ENCODE measurements at regions not wholly inside any gene's neighbourhood (a gene's known extent, or its start where the extent isn't known, plus 50 kb on each side); places are given as distances from the start of the nearest gene placed in this dataset.

DNA sequence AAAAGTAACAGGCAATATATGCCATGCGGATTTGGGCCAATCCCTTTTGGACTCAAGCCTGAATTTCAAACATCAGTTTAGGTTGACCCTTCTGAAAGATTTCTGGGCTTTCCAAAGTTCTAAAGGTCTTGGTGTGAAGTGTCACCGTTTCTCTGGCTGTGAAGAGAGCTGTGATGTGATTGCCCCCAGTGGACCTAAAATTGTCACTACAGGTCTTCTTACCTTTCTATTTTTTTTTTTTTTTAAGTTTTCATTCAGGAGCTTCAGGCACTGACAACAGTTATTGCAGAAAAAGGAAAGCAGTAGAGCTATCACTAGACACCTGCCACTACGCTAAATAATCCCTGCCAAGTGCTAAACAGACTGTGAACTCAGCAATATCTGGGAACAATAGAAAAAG is 75.7 kb upstream of the OPRM1 start:
- TF ChIP-seq, protein P1, sequence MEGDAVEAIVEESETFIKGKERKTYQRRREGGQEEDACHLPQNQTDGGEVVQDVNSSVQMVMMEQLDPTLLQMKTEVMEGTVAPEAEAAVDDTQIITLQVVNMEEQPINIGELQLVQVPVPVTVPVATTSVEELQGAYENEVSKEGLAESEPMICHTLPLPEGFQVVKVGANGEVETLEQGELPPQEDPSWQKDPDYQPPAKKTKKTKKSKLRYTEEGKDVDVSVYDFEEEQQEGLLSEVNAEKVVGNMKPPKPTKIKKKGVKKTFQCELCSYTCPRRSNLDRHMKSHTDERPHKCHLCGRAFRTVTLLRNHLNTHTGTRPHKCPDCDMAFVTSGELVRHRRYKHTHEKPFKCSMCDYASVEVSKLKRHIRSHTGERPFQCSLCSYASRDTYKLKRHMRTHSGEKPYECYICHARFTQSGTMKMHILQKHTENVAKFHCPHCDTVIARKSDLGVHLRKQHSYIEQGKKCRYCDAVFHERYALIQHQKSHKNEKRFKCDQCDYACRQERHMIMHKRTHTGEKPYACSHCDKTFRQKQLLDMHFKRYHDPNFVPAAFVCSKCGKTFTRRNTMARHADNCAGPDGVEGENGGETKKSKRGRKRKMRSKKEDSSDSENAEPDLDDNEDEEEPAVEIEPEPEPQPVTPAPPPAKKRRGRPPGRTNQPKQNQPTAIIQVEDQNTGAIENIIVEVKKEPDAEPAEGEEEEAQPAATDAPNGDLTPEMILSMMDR (IDR thresholded peaks at IDR 0.05) = no peak
- TF ChIP-seq POLR2A (IDR thresholded peaks at IDR 0.05) = no peak
- TF ChIP-seq POLR2AphosphoS5 (IDR thresholded peaks at IDR 0.05) = no peak

Measured in breast epithelium (tissue), 3 donors.